ENCODE measurements at regions not wholly inside any gene's neighbourhood (a gene's known extent, or its start where the extent isn't known, plus 50 kb on each side); places are given as distances from the start of the nearest gene placed in this dataset.

GRCh38 chr3:117527346-117527745 is 817.8 kb downstream of the TUSC7 start:
- ChIA-PET POLR2A (no interaction called here), CTCF (ENCODE audit: low intra/inter-chr PET ratio) (no interaction called here)
- no peaks in the 10 kb centered on the region for H4K20me1 ChIP-seq (replicated peaks; ENCODE audit: control insufficient read depth, insufficient read depth, low read length)
- H3K36me3 ChIP-seq (ENCODE audit: control insufficient read depth, insufficient read depth, low read length), result no peaks in the 10 kb centered on the region
- H3K9me1 ChIP-seq (ENCODE audit: control insufficient read depth, insufficient read depth, low read length), result no peaks in the 10 kb centered on the region
- H3K79me2 ChIP-seq (ENCODE audit: control insufficient read depth, insufficient read depth, low read length), result no peaks in the 10 kb centered on the region
- no TSS peak for BruUV-seq (replicated peaks)
- DNase-seq (ENCODE audit: extremely low read depth in 1 of 4, low spot score in 3 of 4) (no peak), ATAC-seq (no peak), FAIRE-seq (no peak)
- no peaks in the 10 kb centered on the region for H3K27me3 ChIP-seq (ENCODE audit: control insufficient read depth in 2 of 2, insufficient read depth in 2 of 2, low read length in 2 of 2)
- H3K4me3 ChIP-seq, result no peak overlapping the region
- H3K4me1 ChIP-seq (replicated peaks in 1 of 2; ENCODE audit: control insufficient read depth in 2 of 2, insufficient read depth in 2 of 2, low read length in 2 of 2), result no peaks in the 10 kb centered on the region
- no peak overlapping the region for H3K9ac ChIP-seq (ENCODE audit: insufficient read depth in 1 of 2, low read depth in 2 of 2, low read length in 2 of 2)
- H3K9me3 ChIP-seq (replicated peaks; ENCODE audit: control insufficient read depth, insufficient read depth, low read depth, low read length), result no peaks in the 10 kb centered on the region
- H2AFZ ChIP-seq (ENCODE audit: low read depth, low read length), result no peak overlapping the region
- H3K27ac ChIP-seq (ENCODE audit: extremely low read depth, low read depth, low read length), result no peak overlapping the region
- WGBS (ENCODE audit: insufficient coverage, low coverage, missing lambda C conversion rate), result 4% methylated on average over 2 of the region's 2 CpGs
- intact Hi-C loops (cut with micrococcal nuclease), result no loop called here
- in situ Hi-C loops (cut with MboI), result no loop called here
- H3K4me2 ChIP-seq (ENCODE audit: insufficient read depth, low read length), result no peak overlapping the region
- TF ChIP-seq ZNF561 (CRISPR knock-in tag; conservative IDR thresholded peaks at IDR 0.05) (no peak), MTA3 (IDR thresholded peaks at IDR 0.05; ENCODE audit: borderline replicate concordance) (no peak), ZBTB49 (CRISPR knock-in tag; IDR thresholded peaks at IDR 0.05; ENCODE audit: borderline replicate concordance) (no peak), PTBP1 (IDR thresholded peaks at IDR 0.05; ENCODE audit: low read depth, low read length) (no peak), SMARCB1 (IDR thresholded peaks at IDR 0.05; ENCODE audit: insufficient read length, low read depth) (no peak), ESRRB (CRISPR knock-in tag; IDR thresholded peaks at IDR 0.05; ENCODE audit: borderline replicate concordance) (no peak), KDM4B (IDR thresholded peaks at IDR 0.05; ENCODE audit: borderline replicate concordance in 2 of 2, low read depth in 1 of 2) (no peak), ETV5 (CRISPR knock-in tag; IDR thresholded peaks at IDR 0.05; ENCODE audit: low read depth) (no peak), ZNF655 (CRISPR knock-in tag; IDR thresholded peaks at IDR 0.05) (no peak), E2F5 (CRISPR knock-in tag; IDR thresholded peaks at IDR 0.05) (no peak), SMARCE1 (IDR thresholded peaks at IDR 0.05) (no peak), ZNF740 (CRISPR knock-in tag; IDR thresholded peaks at IDR 0.05) (no peak), ZNF740 (tag; IDR thresholded peaks at IDR 0.05) (no peak)
- TF ChIP-seq, protein P1, sequence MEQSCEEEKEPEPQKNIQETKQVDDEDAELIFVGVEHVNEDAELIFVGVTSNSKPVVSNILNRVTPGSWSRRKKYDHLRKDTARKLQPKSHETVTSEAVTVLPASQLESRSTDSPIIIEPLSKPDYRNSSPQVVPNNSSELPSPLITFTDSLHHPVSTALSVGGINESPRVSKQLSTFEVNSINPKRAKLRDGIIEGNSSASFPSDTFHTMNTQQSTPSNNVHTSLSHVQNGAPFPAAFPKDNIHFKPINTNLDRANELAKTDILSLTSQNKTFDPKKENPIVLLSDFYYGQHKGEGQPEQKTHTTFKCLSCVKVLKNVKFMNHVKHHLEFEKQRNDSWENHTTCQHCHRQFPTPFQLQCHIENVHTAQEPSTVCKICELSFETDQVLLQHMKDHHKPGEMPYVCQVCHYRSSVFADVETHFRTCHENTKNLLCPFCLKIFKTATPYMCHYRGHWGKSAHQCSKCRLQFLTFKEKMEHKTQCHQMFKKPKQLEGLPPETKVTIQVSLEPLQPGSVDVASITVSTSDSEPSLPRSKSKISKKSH (CRISPR knock-in tag; IDR thresholded peaks at IDR 0.05), result no peak

All from K562 (cell line).